OCI-LY1 (cell line): ENCODE measurements at regions not wholly inside any gene's neighbourhood (a gene's known extent, or its start where the extent isn't known, plus 50 kb on each side); places are given as distances from the start of the nearest gene placed in this dataset.

ENCODE experiments used
- EZH2 ChIP-seq: fragments of 200-600 bp; sonication (generic), shearing (Covaris generic); IDR thresholded peaks from 2 replicates; pipeline ENCODE4 v1.8.0; 2017; ENCODE audit warnings: borderline replicate concordance, mixed run types, mild to moderate bottlenecking, antibody characterized with exemption, low read length, moderate library complexity, mixed read lengths
- TF ChIP-seq, protein P1 (sequence below): fragments of 200-600 bp; sonication (generic), shearing (Covaris generic); IDR thresholded peaks from 2 replicates; pipeline ENCODE4 v1.5.1; 2017; ENCODE audit warnings: mild to moderate bottlenecking, antibody characterized with exemption, low read length, moderate library complexity, mixed read lengths

- TF ChIP-seq, protein P1, sequence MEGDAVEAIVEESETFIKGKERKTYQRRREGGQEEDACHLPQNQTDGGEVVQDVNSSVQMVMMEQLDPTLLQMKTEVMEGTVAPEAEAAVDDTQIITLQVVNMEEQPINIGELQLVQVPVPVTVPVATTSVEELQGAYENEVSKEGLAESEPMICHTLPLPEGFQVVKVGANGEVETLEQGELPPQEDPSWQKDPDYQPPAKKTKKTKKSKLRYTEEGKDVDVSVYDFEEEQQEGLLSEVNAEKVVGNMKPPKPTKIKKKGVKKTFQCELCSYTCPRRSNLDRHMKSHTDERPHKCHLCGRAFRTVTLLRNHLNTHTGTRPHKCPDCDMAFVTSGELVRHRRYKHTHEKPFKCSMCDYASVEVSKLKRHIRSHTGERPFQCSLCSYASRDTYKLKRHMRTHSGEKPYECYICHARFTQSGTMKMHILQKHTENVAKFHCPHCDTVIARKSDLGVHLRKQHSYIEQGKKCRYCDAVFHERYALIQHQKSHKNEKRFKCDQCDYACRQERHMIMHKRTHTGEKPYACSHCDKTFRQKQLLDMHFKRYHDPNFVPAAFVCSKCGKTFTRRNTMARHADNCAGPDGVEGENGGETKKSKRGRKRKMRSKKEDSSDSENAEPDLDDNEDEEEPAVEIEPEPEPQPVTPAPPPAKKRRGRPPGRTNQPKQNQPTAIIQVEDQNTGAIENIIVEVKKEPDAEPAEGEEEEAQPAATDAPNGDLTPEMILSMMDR = no peak
- no peak for TF ChIP-seq EZH2
These were observed 700.9 kb downstream of the TMEM182 start for GRCh38 chr2:103462712-103463111.
